Stimulated activated CD4-positive, alpha-beta T cell treated with anti-CD3 and anti-CD28 coated beads, Interleukin-4, amount 100 ng/mL, for 48 hours (primary cell): ENCODE measurements at regions not wholly inside any gene's neighbourhood (a gene's known extent, or its start where the extent isn't known, plus 50 kb on each side); places are given as distances from the start of the nearest gene placed in this dataset.

ENCODE experiments used
- DNase-seq, 2 donors: peaks; one replicate each; pipeline ENCODE4 v3.0.0-alpha.2; 2020; ENCODE audit warnings: low read depth in 2 of 2

GRCh38 chr1:90558754-90559378 is 158.2 kb downstream of the BARHL2 start:
- no peak for DNase-seq

DNA sequence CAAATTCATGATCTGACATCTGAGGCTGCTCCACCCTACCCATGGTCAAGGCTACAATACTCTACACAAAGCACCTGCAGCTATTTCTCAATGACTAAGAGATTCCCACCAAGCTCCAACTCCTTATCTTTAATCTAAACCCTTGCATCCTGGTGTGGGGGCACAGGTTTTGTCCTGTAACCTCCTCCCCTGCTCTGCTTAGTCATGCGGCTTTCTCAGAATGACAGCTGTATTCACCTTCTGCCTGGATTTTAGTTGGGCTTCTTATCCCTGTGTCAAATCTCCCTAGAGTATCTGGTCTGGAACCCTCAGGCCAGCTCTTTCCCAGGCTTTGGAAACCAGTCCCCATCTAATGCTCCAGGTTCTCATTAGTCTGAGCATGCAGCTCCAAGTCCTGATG is 159.0 kb downstream of the BARHL2 start:
- no peak for DNase-seq

DNA sequence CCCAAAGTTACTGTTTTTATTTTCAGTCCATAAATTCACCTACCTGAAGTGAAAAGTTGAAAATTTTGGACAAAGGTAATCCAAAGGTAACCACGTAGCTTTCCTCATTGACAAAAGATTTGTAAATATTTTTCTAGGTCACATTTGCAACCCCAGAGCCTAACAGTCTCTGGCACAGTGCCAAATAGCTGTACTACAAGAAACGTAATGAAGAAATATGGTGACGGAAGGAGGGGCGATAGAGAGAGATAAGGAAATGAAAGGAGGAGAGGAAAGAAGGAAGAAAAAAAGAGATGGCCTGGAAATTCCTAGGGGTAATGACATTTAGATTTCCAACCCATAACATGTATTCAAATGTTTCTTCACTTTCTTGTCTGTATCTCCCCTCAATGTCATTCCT is 159.4 kb downstream of the BARHL2 start:
- no peak for DNase-seq

DNA sequence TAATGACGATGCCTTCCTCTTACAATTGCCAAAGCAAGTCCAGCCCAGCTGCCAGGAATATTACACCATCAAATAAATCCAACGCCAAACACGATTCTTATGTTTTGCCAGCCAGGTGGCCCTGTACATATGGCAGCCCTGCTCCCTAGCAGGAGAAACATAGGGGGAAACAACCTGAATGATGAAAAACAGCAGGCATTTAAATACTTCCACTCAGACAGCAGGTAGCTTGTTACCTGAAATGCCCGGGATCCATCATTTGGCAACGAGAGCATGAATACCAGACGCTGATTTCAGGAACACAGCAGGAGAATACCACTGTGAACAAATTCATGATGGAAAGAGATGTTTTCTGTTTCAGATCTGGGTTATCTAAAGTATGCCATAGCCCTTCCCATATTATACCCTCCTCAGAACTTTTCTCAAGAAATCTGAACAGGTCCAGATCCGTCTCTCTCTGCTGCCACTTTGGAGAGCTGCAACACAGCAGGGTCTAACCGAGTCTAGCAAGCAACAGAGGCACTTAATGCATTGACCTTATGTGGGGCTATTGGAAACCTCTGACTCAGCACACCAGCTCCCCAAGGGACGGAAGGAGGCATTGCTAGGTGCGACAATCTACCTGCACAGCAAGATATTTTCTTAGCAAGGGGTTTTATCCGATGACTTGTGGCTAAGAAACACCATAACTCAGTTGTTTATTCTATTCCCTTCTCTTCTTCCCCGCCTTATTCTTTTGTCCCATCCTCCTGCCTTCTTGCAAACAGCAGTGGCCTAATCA is 166.3 kb downstream of the BARHL2 start:
- no peak for DNase-seq

- no peak for DNase-seq
These were observed 172.7 kb downstream of the BARHL2 start for GRCh38 chr1:90544356-90544755.

DNA sequence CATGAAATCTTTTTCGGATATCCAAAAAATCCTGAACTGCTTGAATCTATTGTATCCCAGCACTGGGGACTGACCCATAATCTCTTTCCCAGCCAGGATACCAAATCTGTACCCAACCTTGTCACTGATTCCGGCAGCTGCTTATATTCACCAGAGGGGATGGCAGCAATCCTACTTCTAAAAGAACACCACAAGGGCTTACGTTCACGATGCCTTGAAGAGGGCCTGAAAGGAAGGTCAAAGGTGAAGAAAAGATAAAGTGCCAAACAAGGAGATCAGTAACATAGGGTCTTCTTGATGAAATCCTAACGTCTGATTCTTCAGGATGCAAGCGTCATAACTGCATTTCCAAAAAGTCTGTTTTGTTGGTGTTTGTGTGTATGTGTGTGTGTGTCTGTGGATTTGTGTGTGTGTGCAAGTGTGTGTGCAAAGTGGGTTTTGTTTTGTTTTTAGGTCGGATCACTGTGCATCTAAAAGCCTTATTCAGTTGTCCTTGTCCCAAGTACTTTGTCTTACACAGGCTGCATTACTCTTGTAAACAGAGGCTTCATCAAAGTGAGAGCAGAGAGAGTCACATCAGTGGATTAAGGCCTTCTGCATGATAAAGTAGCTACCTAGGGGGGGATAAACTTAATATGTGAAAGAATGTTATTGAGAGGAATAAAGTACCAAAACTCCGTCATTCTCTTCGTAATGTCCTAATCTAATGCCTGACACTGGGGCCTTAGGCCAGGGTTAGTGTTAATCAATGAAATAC is 179.3 kb downstream of the BARHL2 start:
- no peak for DNase-seq

GRCh38 chr1:90534663-90535295 is 182.3 kb downstream of the BARHL2 start:
- DNase-seq: no peak

DNA sequence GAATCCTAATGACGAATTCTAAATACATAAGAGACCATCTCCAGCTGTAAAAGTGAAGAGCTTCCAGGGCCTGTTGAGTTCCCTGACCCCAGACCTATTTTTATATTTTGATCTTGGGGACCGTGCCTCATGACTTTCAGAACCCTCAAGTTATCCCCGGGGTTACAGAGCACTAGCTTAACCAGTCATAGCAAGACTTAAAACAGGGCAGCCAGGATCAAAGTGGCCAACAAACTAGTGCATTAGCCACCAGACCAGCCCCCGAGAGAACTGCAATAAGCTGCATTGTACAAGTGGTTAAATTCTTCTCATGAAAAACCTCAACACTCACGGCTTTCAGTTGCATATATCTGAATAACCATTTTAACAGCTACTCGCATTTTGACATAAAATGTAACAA is 183.0 kb downstream of the BARHL2 start:
- no peak for DNase-seq

DNA sequence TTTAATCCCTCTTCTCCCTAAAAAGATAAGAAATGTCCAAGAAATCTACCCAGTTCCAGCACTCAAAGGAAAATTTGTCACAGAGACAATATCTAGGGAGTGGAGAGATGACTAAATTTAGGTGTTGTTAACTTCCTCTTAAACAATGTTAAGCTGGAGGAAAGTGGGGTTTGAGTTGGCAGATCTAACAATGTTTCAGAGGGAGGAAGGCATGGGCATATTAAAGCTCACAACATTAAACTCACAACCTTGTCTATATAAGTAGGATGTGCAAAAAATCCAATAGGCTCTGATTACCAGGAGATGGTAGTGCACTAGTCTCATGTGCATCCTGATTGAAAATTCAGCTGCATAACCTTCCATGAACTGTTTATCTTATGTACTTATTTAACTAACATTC is 190.1 kb downstream of the BARHL2 start:
- no peak for DNase-seq

DNA sequence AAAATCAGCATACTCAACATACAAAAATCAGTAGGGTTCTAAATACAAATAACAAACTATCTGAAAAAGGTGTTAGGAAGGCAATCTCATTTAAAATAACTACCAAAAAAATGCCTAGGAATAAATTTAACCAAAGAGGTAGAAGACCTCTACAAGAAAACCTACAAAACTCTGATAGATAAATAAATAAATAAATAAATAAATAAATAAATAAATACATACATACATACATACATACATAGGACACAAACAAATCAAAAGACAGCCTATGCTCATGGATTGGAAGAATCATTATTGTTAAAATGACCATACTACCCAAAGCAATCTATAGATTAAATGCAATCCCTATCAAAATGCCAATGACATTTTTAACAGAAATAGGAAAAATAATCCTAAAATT is 194.7 kb downstream of the BARHL2 start:
- no peak for DNase-seq

DNA sequence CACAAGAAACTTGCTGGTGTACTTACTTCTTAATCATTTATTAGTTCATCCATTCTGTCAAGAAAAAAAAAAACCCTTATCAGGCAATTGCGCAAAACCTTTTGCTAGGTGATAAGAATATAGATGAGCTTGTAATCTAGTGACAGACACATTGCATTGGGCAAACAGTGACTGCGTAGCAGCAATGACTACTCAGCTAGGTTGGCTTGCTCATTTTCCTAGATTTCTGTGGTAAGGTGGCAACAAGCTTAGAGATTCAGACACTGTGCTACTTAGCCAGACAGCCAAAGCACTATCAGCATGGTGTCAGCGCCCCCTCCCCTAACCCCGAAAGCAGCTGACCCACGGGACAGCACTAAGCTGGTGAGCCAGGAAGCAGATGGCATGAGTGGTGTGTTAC is 203.1 kb downstream of the BARHL2 start:
- no peak for DNase-seq

DNA sequence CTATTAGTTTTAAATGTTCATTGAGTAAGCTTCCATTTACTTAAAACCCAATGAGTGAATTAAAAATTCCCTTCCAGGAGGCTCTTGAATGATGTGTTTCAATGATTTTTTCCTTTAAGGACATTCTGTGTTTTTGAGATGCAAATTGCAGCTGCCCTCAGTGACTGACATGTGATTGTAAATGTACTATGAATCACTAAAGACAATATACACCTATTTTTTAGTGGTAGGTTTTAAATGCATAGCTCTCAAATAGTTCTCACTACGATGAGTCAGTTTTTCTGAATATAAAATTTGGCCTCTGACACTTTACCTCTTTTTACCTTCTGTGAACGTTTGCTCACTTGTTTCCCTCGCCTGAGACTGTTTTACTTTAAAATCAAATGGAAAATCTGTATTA is 204.7 kb downstream of the BARHL2 start:
- no peak for DNase-seq

GRCh38 chr1:90510143-90510542 is 207.0 kb downstream of the BARHL2 start:
- DNase-seq: no peak

DNA sequence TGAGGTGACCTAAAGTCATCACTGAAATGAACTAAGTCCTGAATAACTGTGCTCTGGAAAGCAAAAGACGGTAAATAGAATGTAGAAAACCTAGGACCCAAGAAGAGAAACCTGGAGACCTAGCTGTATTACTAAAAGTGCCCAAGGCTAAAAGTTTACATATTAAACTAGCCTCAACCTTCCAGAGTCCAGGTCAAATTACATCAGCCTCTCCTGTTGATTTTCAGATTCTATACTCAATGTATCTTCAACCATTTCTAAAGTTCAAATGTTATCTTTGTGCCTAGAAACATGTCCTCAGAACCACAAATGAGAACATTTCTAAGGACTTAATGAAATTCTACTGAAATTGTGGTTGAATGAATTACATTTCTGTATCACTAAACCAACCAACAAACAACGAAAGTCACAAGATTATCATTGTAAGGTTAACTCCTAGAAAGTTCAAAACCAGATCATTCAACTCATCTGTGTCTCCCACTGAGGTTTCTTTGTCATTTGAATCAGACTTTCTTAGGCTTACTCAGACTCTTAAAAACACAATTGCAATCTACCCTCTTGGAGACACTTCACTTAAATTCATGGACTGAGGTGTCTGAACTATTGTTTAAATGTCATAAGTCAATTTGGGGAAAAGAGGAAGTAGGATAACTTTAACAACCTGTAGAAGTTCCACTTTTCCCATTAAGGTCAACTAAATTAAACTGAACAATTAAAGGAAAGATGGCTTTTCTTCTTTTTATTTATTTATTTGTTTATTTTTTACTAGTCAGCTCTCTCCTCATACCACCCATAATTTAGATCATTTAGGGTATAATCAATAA is 207.7 kb downstream of the BARHL2 start:
- no peak for DNase-seq

DNA sequence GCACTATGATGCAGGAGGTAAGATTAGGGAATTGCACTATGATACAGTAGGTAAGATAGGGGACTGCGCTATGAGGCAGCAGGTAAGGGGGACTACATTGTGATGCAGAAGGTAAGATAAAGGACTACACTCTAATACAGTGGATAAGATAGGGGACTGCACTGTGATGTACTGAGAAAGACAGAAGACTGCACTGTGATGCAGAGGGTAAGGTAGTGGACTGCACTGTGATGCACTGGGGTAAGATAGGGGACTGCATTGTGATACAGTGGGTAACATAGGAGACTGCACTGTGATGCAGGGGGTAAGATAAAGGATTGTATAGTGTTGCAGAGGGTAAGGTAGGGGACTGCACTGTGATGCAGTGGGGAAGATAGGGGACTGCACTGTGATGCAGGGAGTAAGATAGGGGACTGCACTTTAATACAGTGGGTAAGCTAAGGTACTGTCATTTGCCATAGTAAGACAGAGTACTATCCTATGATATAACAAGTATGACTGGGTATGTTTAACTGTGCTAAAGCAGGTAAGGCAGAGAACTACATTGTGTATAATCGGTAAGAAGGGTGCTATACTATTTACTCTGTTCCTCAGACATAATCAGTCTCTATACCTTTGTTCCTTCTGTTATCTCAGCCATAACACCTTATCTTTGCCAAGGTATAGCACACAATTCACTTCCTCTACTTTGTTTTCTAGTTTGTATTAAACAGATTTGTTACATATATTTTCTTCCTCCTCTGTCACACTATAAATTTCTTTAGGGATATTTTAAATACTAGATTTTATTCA is 208.5 kb downstream of the BARHL2 start:
- DNase-seq: no peak

GRCh38 chr1:90507173-90507572 is 209.9 kb downstream of the BARHL2 start:
- DNase-seq: no peak

- no peak for DNase-seq
These were observed 211.3 kb downstream of the BARHL2 start for GRCh38 chr1:90505806-90506205.

DNA sequence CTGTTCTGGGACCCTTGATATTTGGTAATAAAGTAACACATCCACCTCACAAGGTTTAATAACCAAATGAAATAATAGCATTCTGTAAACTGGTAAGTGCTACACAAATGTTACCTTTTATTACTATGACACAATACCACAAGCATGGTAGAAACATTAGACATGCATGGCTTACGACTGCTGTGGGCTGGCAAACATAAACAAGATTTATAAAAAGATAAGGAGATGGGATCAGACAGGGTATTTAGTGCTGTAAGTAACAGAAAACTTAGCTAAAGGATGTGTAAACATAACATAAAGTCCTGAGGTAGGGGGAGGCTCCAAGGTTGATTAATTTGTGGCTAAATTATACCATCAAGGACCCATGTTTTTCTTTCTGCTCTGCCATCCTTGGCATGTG is 212.6 kb downstream of the BARHL2 start:
- DNase-seq: no peak

GRCh38 chr1:90502696-90503095 is 214.4 kb downstream of the BARHL2 start:
- no peak for DNase-seq

DNA sequence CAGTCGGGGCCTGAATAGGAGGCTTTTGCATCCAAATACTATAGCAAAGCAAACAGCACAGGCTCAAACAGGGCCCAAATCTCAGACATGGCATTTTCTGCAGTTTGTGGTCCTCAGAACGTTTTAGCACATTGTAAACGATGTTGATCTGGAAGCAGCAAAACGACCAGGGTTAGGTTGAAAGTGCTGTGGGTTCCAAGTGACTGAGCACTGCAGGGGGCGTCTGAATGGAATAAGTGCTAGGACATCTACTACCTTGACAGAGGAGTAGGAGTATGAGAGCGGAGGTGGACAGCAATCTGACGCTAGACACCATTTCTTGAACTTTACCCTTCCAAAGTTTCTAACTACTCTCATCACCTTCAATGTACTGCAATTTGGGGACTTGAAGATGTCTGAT is 214.9 kb downstream of the BARHL2 start:
- no peak for DNase-seq

DNA sequence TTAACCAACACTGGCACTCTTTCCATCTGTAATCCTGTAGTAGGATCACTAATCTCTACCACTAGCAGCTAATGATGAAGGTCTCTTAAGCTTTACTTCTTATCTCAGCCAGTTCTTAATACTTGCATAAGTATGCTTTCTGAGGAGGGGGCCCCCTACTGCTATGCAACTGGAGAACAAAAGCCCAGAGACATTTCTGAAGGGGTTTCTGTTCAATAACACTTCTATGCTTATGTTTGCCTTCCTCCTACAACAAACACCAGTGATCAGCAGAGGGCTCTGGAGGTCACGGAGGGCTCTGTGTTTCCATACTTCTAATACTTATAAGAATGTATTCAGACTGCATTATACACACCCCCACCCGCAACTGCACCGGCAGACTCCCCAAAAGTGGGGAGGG is 215.8 kb downstream of the BARHL2 start:
- DNase-seq: no peak
